T-helper 1 cell treated with Interleukin-12 subunit alpha and Interleukin-12 subunit beta and Interleukin-4 antibody, amounts not matched to agents 30 ng/mL and 1 ng/mL, for 36 hours (primary cell): ENCODE measurements at regions not wholly inside any gene's neighbourhood (a gene's known extent, or its start where the extent isn't known, plus 50 kb on each side); places are given as distances from the start of the nearest gene placed in this dataset.

Experiments used
- intact Hi-C: fragments of 100-400 bp; cut with micrococcal nuclease; formaldehyde crosslinking; loops from one replicate; pipeline ENCODE4 v1.15.1; 2024

DNA sequence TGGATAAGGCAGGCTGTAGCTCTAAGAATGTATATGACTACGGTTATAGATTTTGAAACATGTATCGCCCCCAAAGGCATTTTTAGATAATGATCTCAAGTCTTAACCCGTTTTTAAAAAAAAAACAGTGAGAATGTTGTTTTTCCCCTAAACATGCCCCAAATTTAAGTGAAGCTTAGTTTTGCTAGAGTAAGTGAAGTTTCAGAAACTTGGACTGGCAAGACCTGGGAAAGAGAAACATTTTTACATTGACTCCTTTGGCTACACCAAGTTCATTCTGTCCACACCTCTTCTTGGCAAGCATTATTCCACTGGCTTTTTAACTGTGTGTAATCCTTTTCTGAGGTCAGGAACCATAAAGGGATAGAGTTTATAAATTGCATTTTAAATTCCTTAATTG is 216.7 kb upstream of the CELF2 start:
- intact Hi-C loops = no loop called here

DNA sequence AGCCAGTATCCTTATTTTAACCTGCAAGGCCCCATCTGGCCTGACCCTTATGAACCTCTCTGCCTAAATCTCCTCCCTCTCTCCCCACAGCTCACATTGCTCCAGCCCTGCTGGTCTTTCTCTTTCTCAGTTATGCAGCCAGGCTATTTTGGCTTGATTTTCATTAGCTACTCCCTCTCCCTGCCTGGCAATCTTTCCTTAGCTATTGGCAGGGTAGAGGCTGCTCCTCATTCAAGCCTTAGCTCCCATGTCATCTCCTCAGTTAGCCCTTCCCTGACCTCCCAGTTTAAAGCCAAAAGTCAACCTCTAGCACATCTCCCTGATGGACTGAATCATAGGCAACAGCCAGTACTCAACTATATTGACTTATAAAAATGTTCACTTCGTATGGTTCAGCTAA is 214.4 kb upstream of the CELF2 start:
- intact Hi-C loops = no loop called here

DNA sequence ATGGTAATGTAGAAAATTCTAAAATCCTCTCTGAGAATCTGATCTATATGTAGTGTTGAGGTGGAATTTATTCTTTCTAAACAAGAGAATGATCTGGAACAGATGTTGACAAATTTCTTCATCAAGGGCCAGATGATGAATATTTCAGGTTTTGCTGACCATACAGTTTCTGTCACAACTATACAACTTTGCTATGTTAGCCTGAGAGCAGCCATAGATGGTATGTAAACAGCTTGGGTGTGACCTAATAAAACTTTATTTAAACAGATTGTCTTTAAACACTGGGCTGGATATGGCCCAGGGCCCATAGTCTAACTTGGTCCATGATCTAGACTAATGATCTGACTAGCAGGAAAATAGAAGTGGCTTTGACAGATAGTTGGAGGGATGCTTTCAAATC is 213.6 kb upstream of the CELF2 start:
- intact Hi-C loops = no loop called here

DNA sequence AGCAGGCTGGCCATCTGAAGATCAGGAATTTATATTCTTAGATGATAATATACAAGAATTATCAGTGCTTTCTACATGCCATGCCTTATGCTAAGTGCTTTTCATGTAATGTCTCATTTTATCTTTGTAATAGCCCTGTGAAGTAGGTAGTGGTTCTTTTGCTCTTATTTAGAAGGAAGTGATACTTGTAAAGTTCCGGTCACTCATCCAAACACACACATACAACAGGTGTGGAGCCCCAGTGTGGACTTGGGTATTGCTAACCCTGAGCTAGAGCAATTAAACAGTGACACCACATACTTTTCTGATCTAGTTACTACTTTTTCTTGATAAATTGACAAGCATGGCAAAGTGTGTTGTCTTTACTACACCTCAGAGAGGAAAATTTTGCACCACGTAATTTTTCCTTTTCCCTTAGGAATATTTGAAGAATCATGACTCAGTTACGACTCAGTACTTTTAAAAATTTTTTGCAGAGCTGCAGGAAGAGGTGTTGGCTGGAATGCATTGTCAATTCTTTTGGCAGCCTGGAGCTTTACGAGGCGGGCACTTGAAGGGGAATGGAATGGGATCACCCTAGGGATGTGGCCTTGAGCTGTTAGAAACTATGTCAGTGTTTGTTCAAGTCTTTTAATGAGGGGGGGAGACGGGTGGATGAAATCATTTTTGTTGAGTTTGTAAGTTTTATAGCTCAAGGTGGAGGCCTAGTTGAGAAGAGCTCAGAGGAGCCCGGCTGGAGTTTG is 212.5 kb upstream of the CELF2 start:
- intact Hi-C loops = no loop called here

- intact Hi-C loops = no loop called here
Observed at GRCh38 chr10:10807106-10807505, 210.6 kb upstream of the CELF2 start.

DNA sequence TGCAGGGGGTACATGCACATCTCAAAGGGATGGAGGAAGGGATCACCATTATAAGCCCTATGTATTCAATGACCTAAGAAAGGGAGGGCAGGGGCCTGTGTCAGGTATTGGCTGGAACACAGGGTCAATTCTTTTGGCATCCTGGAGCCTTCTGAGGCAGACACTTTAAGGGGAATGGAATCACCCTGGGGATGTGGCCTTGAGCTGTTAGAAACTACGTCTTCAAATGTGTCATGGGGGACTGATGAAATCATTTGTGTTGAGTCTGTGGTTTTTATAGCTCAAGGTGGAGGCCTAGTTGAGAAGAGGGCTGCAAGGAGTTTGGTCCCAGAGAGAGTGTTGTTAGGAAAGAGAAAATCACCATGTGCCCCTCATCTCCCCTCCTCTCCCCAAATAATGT is 206.1 kb upstream of the CELF2 start:
- intact Hi-C loops = no loop called here

DNA sequence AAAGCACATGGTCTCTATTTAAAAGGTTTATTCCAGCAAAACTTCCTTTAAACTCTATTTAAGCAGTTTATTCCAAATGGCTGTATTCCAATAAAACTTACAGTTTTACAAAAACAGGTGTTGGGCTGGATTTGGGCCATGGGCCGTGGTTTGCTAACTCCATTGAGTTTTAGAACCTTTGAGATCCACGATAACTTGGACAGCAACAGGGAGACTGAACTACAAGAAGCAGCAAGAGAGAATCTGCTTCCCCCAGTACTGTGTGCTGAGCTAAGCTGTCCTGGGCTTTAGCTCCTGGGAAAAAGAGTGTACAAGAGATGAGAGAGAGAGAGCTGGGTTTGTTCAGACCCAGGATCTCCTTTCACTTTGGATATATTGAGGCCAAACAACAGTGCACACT is 204.0 kb upstream of the CELF2 start:
- intact Hi-C loops = no loop called here

GRCh38 chr10:10814069-10814468 is 203.6 kb upstream of the CELF2 start:
- intact Hi-C loops = no loop called here

- intact Hi-C loops = no loop called here
Observed at GRCh38 chr10:10816447-10816846, 201.2 kb upstream of the CELF2 start.

DNA sequence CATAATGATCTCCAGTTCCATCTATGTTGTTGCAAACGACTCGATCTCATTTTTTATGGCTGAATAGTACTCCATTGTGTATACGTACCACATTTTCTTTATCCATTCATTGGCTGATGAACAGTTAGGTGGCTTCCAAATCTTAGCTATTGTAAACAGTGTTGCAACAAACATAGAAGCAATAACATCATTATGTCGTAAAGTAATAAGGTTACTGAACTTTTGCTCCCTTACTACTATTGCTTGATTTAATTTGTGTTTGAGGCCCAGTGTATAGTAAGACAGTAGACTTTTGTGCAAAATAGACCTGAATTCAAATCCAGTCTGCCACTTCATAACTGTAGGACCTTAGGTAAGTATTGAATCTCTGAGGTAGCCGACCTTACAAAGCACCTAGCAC is 200.1 kb upstream of the CELF2 start:
- intact Hi-C loops = no loop called here

DNA sequence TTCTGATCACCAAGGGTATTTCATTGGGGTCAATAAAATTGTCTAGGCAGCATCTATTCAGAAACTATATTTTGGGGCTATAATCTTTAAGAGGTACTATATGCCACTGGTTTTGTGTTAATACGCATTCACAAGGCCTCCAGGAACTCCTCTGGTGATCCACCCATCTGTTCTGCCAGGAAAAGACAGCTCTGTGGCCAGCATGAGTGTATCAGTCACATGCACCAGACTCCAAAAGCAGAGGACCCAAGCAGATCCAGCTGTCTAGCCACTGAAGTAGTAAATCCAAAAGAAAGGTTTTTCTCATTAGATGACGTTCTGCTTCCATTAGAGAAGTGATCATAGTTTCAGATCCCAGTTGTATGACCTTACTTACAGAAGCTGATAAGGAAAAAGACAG is 199.6 kb upstream of the CELF2 start:
- intact Hi-C loops = no loop called here

GRCh38 chr10:10819206-10819856 is 198.3 kb upstream of the CELF2 start:
- intact Hi-C loops = no loop called here

- intact Hi-C loops = no loop called here
Observed at GRCh38 chr10:10821926-10822325, 195.7 kb upstream of the CELF2 start.

DNA sequence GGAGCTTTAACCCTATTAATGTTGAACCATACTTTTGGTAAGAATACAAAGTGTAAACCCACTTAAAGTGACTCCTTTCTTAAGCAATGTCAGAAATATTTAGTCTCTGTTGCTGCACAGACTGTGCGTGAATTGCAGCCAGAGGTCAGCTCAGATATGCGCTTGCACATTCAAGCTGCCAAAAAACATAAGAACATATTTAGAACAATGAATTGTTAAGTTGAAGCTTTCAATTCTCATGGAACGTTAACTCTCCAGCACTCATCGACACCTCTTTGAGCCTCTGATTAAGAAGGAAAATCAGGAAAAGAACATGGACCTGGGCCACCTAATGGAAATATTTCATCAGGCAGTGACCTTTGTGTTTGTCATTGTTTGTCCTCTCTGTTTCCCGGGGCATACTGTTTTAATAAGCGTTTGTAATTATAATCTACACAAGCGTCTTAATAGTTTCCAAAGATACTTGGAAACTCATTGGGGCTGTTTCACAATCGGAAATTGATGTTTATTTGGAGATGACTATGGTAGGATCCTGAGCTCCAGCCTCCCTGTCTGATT is 193.0 kb upstream of the CELF2 start:
- intact Hi-C loops = no loop called here

DNA sequence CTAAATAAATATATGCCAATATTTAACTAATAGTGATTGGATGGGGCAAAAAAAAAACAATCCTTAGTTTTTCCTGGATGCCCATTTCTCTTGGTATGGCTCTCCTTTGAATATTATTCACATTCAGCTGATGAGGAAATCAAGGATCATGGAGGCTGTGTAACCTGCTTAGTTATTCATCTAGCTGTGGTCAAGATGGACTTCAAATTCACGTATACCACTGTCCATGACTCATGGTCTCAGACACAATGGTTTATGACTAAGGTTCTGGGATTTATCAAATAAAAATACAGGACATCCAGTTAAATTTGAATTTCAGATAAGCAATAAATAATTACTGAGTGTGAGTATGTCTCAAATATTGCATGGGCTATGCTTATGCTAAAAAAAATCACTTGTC is 191.5 kb upstream of the CELF2 start:
- intact Hi-C loops = no loop called here

GRCh38 chr10:10828623-10829022 is 189.0 kb upstream of the CELF2 start:
- intact Hi-C loops = no loop called here

- intact Hi-C loops = no loop called here
Observed at GRCh38 chr10:10829576-10829975, 188.1 kb upstream of the CELF2 start.

DNA sequence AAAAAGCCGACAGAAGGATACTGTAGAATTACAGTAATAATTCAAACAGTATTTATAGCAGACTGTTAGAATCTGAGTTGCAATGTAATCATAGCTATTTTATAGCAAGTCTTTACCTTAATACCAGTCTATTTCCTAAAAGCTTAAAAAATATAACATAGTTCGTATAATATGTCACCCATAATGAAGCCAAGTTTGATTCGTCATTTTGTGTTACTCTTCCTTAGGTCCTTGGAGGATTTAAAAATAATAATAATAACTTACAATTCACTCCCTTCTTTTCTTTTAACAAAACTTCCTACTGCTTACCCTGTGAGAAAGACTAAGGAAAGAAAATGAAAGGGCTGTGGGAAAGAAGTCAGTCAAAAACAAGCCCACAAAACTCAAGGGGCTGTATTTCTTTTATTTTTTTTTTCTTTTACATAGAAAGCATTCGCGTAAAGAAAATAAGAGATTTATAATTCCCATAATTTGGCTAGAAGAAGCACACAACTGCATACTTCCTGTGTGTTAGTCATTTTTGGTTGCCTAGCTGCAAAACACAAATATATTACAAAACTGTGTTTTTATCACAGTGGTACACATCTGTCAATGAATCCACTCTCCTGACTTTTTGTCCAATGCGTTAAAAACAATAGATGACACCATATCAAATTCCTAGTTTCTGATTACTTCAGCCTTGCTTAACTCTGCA is 187.2 kb upstream of the CELF2 start:
- intact Hi-C loops = no loop called here

- intact Hi-C loops = no loop called here
Observed at GRCh38 chr10:10831085-10831484, 186.6 kb upstream of the CELF2 start.

- intact Hi-C loops = no loop called here
Observed at GRCh38 chr10:10833955-10834354, 183.7 kb upstream of the CELF2 start.

GRCh38 chr10:10844251-10844650 is 173.4 kb upstream of the CELF2 start:
- intact Hi-C loops = no loop called here

GRCh38 chr10:10845185-10845584 is 172.5 kb upstream of the CELF2 start:
- intact Hi-C loops = no loop called here
